MG63 (cell line): ENCODE measurements at regions not wholly inside any gene's neighbourhood (a gene's known extent, or its start where the extent isn't known, plus 50 kb on each side); places are given as distances from the start of the nearest gene placed in this dataset.

Source experiments
- DNase-seq: peaks from one replicate; pipeline ENCODE4 v3.0.0-alpha.2; 2020
- H3K27me3 ChIP-seq: fragments of 250-450 bp; sonication (Bioruptor Pico); 2 replicates; pipeline ENCODE4 v1.5.1; 2020; ENCODE audit warnings: mild to moderate bottlenecking, moderate library complexity
- H3K36me3 ChIP-seq: fragments of 250-450 bp; sonication (Bioruptor Pico); 2 replicates; pipeline ENCODE4 v1.5.1; 2020; ENCODE audit warnings: mild to moderate bottlenecking, moderate library complexity
- H3K4me3 ChIP-seq: fragments of 250-450 bp; sonication (Bioruptor Pico); 2 replicates; pipeline ENCODE4 v1.5.1; 2020; ENCODE audit warnings: mild to moderate bottlenecking, moderate library complexity
- H3K9me3 ChIP-seq: fragments of 250-450 bp; sonication (Bioruptor Pico); 2 replicates; pipeline ENCODE4 v1.5.1; 2020; ENCODE audit warnings: mild to moderate bottlenecking, moderate library complexity

DNA sequence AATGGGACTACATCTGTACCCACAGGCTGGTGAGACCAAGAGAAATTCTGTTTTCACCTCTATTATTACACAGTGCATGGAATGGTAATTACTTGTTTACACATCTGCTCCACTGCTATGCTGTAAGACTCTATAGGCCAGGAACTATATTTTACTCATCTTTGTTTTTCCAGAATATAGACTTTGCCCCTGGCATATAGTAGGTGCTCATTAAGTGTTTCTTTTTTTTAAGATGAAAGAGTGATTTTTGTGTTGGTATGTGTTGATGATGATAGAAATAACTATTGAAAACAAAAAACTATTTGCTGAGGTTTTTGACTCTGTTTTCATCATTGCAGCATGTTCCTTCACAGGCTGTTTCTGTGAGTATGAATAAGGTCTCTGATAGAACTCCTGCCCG, 294.7 kb downstream of the CSNK1G3 start:
- no peak for DNase-seq
- no peak overlapping the region for H3K4me3 ChIP-seq
- no peaks in the 10 kb centered on the region for H3K9me3 ChIP-seq
- H3K27me3 ChIP-seq, result no peaks in the 10 kb centered on the region
- H3K36me3 ChIP-seq, result no peaks in the 10 kb centered on the region

GRCh38 chr5:123805300-123805699, 293.3 kb downstream of the CSNK1G3 start:
- Histone ChIP-seq H3K27me3 (no peaks in the 10 kb centered on the region), H3K4me3 (no peak overlapping the region), H3K36me3 (no peaks in the 10 kb centered on the region), H3K9me3 (no peaks in the 10 kb centered on the region)
- DNase-seq, result no peak

DNA sequence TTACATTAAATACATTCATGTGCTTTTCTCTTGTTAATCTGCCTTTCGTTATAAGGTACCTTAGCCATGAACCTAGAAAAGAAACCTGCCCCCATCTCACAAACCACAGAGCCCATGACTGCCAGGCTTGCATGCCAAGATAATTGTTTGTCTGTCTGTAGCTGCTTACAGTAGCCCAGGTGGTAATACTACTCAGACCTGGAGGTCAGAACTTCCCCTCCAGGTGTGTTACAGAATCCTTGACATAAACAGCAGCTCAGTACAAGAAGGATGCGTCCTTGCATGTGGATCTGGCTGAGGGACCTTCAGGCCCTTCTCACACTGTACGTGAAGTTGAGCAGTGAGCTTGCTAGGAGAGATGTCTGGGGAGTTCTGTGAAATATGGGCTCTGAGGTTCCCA, 291.4 kb downstream of the CSNK1G3 start:
- H3K27me3 ChIP-seq, result no peaks in the 10 kb centered on the region
- H3K4me3 ChIP-seq, result no peak overlapping the region
- no peak for DNase-seq
- H3K9me3 ChIP-seq, result no peaks in the 10 kb centered on the region
- H3K36me3 ChIP-seq, result no peaks in the 10 kb centered on the region

DNA sequence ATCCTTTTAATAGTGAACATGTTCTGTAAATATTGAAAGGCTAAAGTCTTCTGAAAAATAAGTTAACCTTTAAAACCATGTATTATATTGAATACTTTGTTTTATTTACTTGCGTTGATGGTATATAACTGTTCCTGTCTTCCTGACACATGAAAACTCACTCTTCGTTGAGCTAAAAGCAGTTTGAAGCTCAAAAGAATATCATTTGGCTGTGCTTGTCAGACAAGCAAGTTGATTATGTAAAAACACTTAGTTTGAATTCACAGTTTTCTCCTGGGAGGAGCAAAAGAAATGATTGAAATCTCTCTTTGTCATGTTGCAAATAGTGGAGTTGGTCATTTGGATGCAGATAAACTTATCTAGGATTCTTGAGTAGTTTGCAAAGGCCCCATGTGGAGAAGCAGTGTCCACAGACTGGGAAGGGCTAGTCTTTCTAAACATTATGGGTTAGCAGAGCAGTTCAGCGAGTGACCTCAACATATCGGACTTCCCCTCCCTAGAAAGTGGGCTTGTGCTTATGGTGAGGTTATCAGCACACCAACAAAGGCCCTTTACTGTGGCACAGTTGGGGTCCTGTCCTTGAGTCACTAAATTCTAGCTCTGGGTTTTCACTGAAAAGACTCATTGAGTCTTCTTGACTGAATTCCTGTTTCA, 290.4 kb downstream of the CSNK1G3 start:
- H3K36me3 ChIP-seq, result no peaks in the 10 kb centered on the region
- DNase-seq, result no peak
- H3K9me3 ChIP-seq, result no peaks in the 10 kb centered on the region
- H3K4me3 ChIP-seq, result no peak overlapping the region
- H3K27me3 ChIP-seq, result no peaks in the 10 kb centered on the region

DNA sequence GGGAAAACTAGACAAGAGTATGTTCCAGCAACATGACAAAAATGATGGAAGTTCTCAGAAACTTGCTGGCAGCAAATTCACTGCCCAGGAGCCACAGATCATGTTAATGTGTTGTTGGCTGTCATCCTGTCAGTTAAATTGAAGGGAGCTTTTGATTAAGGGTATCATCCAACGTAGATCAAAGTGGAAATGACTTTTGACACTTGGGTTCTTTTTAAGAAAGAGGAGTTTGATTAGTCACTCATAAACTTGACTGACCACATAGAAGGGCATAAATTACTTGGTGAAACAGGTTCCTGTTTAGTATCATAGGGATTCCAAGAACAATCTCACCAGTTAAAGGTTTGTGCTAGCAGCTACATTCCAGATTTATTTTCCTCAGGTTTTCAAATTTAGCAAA, 288.7 kb downstream of the CSNK1G3 start:
- H3K4me3 ChIP-seq, result no peak overlapping the region
- no peak for DNase-seq
- H3K36me3 ChIP-seq, result no peaks in the 10 kb centered on the region
- no peaks in the 10 kb centered on the region for H3K27me3 ChIP-seq
- no peaks in the 10 kb centered on the region for H3K9me3 ChIP-seq

DNA sequence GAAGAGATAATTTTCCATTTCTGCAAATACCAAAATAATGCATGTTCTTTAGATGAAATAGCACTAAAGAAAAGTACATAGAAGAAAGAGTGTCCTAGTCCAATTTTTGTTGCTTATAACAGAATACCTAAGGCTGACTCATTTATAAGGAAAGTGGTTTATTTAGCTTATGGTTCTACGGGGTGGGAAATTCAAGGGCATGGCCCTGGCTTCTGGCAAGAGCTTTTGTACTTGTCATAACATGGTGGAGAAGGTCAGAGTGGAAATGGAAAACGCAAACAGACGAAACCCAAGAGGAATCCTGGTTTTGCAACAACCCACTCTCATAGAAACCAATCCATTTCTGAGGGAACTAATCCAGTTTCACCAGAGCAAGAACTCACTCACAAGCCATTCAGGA, 283.7 kb downstream of the CSNK1G3 start:
- no peaks in the 10 kb centered on the region for H3K36me3 ChIP-seq
- H3K4me3 ChIP-seq, result no peak overlapping the region
- H3K9me3 ChIP-seq, result peaks cover 2% of the 10 kb centered on the region; the same call in 1 of the 2 replicates
- no peaks in the 10 kb centered on the region for H3K27me3 ChIP-seq
- DNase-seq, result no peak

DNA sequence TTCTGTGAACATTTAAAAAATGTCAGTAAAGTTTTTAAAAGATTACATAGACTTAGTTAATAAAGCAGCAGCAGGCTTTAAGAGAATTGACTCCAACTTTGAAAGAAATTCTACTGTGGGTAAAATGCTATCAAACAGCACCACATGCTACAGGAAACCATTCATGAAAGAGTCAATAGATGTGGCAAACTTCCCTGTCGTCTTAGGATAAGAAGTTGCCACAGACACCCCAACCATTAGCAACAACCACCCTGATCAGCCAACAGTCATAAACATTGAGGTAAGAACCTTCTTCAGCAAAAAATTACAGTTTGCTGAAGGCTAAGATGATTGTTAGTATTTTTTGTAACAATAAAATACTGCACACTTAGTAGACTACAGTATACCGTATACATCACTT, 278.2 kb downstream of the CSNK1G3 start:
- Histone ChIP-seq H3K9me3 (peaks cover 19% of the 10 kb centered on the region), H3K27me3 (no peaks in the 10 kb centered on the region), H3K36me3 (no peaks in the 10 kb centered on the region), H3K4me3 (no peak overlapping the region)
- no peak for DNase-seq

DNA sequence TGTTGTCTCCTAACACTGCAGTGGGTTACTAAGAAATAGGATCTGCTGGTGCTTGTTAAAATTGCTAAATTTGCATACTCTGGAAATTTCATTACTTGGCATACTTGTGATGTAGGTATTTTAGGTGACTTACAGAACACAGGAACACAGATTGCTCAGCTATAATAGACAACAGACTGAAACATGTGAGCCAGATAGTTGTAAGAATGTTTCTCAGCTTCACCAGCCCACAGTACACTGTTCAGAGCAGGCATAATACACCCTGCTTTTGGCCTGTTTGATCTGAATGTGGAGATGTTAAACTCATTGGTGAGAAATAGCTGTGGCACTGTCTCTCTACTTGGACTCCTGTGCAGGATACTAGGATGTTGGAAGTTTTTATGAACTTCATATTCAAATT, 275.7 kb downstream of the CSNK1G3 start:
- no peak overlapping the region for H3K4me3 ChIP-seq
- peaks cover 16% of the 10 kb centered on the region for H3K9me3 ChIP-seq
- H3K27me3 ChIP-seq, result no peaks in the 10 kb centered on the region
- DNase-seq, result no peak
- H3K36me3 ChIP-seq, result no peaks in the 10 kb centered on the region

DNA sequence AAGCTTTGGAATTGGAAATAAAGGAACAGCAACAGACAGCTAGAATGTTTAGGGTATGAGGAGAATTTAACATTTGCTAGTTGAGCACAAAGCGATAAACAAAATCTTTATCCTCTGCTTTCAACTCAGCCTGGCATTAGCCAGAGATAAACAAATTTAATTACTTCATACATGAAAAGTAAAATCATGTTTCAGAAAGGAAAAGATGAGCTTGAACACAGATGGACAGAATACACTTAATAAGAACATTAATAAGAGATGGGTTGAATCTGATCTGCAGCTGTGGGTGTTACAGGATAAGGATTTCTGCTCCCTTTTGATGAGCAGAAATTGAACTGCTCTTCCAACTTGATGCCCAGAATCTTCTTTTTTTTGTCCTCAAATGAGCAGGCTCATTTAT, 275.2 kb downstream of the CSNK1G3 start:
- no peak overlapping the region for H3K4me3 ChIP-seq
- no peaks in the 10 kb centered on the region for H3K36me3 ChIP-seq
- peaks cover 19% of the 10 kb centered on the region for H3K9me3 ChIP-seq
- DNase-seq, result no peak
- no peaks in the 10 kb centered on the region for H3K27me3 ChIP-seq

GRCh38 chr5:123786411-123786810, 274.4 kb downstream of the CSNK1G3 start:
- no peaks in the 10 kb centered on the region for H3K27me3 ChIP-seq
- H3K36me3 ChIP-seq, result no peaks in the 10 kb centered on the region
- peaks cover 21% of the 10 kb centered on the region for H3K9me3 ChIP-seq
- no peak overlapping the region for H3K4me3 ChIP-seq
- no peak for DNase-seq

DNA sequence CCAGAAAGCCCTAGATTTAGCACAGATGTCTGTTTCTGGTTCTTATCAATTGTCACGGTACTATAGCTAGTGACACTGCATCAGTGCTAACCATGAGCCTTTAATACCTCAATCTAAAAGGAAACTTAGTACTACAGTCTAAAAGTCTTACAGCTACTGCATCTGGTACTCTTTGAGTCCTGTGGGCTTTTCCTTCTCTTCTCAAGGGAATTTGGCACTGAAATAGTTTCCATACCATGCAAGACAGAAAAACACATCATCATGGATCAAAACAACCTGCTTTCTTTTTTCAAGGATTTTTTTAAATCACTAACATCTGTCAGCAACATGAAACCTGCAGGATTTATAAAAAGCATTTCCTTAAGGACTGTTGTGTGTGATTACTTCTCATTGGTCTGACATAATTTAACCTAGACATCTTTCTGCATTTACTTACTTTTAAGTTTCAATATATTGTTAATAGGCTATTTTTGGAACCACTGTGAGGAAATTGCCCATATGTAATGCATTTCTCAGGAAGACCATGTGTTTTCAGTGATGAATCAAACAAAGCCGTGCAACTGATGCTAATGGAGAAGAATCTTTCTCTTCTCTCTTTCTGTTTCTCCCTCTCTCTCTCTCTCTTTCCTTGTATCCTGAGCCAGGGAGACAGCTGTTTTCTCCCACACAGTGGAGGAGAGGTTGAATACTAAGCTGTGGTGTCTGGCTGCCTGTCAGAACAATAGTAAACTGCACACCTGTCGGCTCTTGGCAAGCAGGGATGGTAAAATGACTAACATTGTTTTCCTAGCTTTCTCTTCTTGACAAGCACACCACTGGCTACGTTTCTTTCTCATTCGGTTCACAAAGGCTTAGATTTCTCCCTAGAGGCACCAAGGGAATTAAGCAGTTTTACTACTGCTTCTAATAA, 273.4 kb downstream of the CSNK1G3 start:
- Histone ChIP-seq H3K27me3 (no peaks in the 10 kb centered on the region), H3K4me3 (peak overlapping the region; percentile 1; the same call in 1 of the 2 replicates), H3K9me3 (peaks cover 21% of the 10 kb centered on the region), H3K36me3 (no peaks in the 10 kb centered on the region)
- DNase-seq, result peak; percentile 79

DNA sequence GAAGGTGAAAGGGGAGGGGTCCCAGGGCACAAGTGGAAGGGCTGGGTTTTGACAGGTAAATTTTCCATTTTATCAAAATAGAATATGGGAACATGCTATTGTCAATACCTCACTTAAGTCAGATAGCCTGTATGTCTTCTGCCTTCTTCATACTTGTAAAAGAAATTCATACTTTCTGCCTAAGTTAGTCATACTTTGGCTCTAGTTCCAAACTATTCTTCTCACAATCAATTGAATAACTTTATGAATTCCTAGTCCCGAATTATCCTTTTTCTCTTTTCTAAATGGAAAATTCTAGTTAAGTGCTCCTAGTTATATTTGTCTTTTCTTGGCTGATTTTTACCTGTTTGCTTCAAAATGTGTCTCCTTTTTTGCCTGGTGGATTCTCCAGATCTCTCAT, 271.4 kb downstream of the CSNK1G3 start:
- no peak for DNase-seq
- peaks cover 7% of the 10 kb centered on the region for H3K9me3 ChIP-seq

DNA sequence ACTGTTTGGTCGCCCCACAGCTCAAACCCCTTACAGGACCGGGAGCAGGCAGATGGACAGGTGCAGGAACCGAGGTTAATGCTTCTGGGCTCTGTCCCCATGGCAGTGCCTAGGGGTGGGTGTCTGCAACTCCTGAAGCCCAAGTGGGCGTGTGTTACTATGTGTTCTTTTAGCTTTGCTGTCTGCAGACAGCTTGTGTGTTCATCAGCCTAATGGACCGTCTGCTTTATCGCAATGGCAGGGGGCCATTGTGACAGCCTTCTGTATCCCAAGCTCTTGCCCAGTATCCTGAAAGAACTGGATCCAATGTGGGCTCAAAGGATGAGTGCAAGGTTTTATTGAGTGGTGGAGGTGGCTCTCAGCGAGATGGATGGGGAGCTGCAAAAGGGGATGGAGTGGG, 266.7 kb downstream of the CSNK1G3 start:
- Histone ChIP-seq H3K27me3 (no peaks in the 10 kb centered on the region), H3K4me3 (no peak overlapping the region), H3K36me3 (no peaks in the 10 kb centered on the region), H3K9me3 (peaks cover 7% of the 10 kb centered on the region)
- DNase-seq, result no peak

More for the DNA sequence above, 271.4 kb downstream of the CSNK1G3 start:
- H3K4me3 ChIP-seq, result no peak overlapping the region
- H3K27me3 ChIP-seq, result no peaks in the 10 kb centered on the region
- no peaks in the 10 kb centered on the region for H3K36me3 ChIP-seq

GRCh38 chr5:123776761-123777160, 264.8 kb downstream of the CSNK1G3 start:
- no peak overlapping the region for H3K4me3 ChIP-seq
- H3K36me3 ChIP-seq, result no peaks in the 10 kb centered on the region
- peaks cover 2% of the 10 kb centered on the region for H3K9me3 ChIP-seq
- no peaks in the 10 kb centered on the region for H3K27me3 ChIP-seq
- peak; percentile 28 for DNase-seq

DNA sequence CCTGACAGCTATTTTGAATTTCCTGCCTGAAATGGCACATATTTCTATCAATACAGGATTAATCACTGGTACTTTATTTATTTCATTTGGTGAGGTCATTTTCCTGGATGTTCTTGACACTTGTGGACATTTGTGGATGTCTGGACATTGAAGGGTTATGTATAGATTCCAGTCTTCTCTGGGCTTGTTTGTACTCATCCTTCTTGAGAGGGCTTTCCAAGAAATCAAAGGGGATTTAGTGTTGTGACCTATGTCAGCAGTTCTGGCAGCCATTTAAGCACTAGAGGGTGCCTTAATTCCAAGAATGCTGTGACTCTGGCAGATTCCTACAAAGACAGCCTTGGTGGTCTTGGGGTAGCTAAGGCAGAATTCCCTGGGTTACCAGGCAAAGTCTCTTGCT, 259.7 kb downstream of the CSNK1G3 start:
- H3K4me3 ChIP-seq, result no peak overlapping the region
- H3K9me3 ChIP-seq, result peaks cover 20% of the 10 kb centered on the region
- H3K27me3 ChIP-seq, result no peaks in the 10 kb centered on the region
- no peak for DNase-seq
- H3K36me3 ChIP-seq, result no peaks in the 10 kb centered on the region

DNA sequence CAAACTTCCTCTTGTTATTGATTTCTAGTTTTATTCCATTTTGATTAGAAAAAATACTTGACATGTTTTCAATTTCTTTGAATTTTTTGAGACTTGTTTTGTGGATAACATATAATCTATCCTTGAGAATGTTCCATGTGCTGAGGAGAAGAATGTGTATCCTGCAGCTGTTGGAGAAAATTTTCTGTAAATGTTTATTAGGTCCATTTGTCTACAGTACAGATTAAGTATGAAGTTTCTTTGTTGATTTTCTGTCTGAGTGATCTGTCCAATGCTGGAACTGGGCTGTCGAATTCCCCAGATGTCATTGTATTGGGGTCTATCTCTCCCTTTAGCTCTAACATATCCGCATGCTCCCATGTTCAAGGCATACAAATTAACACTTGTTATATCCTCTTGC, 251.2 kb downstream of the CSNK1G3 start:
- Histone ChIP-seq H3K36me3 (no peaks in the 10 kb centered on the region), H3K4me3 (no peak overlapping the region), H3K27me3 (no peaks in the 10 kb centered on the region), H3K9me3 (peaks cover 5% of the 10 kb centered on the region; the same call in 1 of the 2 replicates)
- DNase-seq, result no peak

- peaks cover 7% of the 10 kb centered on the region; the same call in 1 of the 2 replicates for H3K9me3 ChIP-seq
- DNase-seq, result no peak
- H3K27me3 ChIP-seq, result no peaks in the 10 kb centered on the region
- no peak overlapping the region for H3K4me3 ChIP-seq
- no peaks in the 10 kb centered on the region for H3K36me3 ChIP-seq
Observed at GRCh38 chr5:123756816-123757215, 244.8 kb downstream of the CSNK1G3 start.

DNA sequence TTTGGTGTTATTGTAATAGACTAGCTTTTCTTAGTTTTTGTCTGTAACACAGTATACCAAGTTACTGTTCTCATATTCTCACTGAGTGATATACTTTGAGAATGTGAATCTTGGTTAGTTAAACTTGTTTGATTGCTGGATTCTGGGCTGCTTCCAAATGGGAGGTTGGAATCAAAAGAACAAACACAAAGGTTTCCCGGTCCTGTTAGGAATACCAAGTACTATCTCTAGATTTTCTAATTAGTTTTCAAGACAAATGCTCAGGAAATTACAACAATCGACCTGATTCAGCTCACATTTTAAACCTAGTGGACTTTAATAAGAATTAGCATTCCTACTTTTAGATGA, 244.3 kb downstream of the CSNK1G3 start:
- no peak for DNase-seq
- no peak overlapping the region for H3K4me3 ChIP-seq

More for the DNA sequence above, 244.3 kb downstream of the CSNK1G3 start:
- peaks cover 7% of the 10 kb centered on the region; the same call in 1 of the 2 replicates for H3K9me3 ChIP-seq
- H3K27me3 ChIP-seq, result no peaks in the 10 kb centered on the region
- H3K36me3 ChIP-seq, result no peaks in the 10 kb centered on the region
